ENCODE measurements at regions not wholly inside any gene's neighbourhood (a gene's known extent, or its start where the extent isn't known, plus 50 kb on each side); places are given as distances from the start of the nearest gene placed in this dataset.
"Not testable (repeated sequence)": the region's sequence is repeated elsewhere in the genome, so short reads cannot be mapped to it uniquely, and the experiment has no call there.

DNA sequence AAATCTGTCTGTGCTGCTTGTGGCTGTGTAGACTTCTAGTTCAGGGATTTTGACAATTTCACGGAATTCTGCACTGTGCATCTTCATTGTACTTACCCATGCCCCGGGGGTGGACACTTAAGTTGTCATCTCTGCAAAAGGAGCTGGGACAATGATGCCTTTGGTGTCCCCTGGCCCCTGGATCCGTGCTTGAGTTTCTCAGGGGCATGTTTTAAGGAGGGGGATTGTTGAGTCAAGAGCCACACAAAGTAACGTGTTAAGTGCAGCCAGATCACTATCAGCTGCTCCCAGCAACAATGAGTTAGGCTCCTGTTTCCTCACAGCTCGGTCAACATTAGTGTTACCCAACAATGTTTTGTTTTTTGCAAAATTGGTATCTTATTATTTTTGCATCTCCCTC is 305.0 kb upstream of the DIO3 start:
- DNase-seq (ENCODE audit: insufficient read length, low spot score) (no peak), FAIRE-seq (no peak)

DNA sequence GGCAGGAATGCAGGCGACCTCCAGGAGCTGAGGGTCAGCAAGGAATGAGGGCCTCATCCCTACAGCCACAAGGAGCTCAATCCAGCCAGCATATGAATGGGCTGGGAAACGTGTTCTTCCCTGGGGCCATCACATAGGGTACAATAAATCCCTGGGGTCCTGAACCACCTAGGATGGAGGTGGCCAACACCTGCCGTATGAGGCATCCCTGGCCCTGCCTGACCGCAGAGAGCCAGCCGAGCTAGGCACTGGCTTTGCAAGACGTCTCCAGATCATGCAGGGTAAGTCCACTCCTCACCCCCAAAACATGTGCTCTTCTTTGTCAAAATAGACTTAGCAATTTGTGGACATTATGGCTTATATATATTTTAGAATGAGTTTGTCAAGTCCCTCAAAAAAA is 303.7 kb upstream of the DIO3 start:
- TF ChIP-seq, protein P1, sequence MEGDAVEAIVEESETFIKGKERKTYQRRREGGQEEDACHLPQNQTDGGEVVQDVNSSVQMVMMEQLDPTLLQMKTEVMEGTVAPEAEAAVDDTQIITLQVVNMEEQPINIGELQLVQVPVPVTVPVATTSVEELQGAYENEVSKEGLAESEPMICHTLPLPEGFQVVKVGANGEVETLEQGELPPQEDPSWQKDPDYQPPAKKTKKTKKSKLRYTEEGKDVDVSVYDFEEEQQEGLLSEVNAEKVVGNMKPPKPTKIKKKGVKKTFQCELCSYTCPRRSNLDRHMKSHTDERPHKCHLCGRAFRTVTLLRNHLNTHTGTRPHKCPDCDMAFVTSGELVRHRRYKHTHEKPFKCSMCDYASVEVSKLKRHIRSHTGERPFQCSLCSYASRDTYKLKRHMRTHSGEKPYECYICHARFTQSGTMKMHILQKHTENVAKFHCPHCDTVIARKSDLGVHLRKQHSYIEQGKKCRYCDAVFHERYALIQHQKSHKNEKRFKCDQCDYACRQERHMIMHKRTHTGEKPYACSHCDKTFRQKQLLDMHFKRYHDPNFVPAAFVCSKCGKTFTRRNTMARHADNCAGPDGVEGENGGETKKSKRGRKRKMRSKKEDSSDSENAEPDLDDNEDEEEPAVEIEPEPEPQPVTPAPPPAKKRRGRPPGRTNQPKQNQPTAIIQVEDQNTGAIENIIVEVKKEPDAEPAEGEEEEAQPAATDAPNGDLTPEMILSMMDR (IDR thresholded peaks at IDR 0.05; ENCODE audit: insufficient read depth, missing control alignments) = no peak
- FAIRE-seq (no peak), DNase-seq (ENCODE audit: insufficient read length, low spot score) (no peak)

More for the DNA sequence above, 305.0 kb upstream of the DIO3 start:
- TF ChIP-seq, protein P1 (IDR thresholded peaks at IDR 0.05; ENCODE audit: insufficient read depth, missing control alignments) = no peak

DNA sequence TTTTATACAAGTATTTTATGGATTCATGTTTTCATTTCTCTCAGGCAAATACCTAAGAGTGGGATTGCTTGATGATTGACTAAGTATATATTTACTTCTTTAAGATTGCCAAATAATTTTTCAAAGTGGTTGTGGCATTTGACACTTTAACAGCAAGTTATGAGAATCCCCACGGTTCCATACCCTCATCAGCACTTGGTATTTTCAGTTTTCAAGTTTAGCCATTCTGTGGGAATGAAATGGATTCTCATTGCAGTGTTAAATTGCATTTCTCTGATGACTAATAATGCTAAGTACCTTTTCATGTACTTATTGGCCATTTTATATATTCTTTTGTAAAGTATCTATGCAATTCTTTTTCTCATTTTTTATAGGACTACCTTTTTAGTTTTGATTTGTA is 301.5 kb upstream of the DIO3 start:
- TF ChIP-seq, protein P1 (IDR thresholded peaks at IDR 0.05; ENCODE audit: insufficient read depth, missing control alignments) = no peak
- DNase-seq (ENCODE audit: insufficient read length, low spot score) = no peak
- FAIRE-seq = no peak

DNA sequence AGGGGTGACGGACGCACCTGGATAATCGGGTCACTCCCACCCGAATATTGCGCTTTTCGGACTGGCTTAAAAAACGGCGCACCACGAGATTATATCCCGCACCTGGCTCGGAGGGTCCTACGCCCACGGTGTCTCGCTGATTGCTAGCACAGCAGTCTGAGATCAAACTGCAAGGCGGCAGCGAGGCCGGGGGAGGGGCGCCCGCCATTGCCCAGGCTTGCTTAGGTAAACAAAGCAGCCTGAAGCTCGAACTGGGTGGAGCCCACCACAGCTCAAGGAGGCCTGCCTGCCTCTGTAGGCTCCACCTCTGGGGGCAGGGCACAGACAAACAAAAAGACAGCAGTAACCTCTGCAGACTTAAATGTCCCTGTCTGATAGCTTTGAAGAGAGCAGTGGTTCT is 294.9 kb upstream of the DIO3 start:
- DNase-seq (ENCODE audit: insufficient read length, low spot score); FAIRE-seq: not testable (repeated sequence)

DNA sequence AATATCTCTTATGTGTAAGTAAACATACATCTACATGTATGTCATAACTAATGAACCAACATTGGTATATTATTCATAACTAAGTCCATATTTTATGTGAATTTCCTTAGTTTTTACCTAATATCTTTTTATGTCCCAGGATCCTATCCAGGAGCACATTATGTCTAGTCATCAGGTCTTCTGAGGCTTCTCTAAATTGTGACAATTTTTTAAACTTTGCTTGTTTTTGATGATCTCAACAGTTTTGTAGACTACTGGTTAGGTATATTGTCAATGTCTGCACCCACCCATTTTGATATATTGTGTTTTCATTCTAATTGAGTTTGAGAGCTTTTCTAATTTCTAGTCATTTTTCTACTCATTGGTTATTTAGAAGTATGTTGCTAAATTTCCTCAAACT is 288.2 kb upstream of the DIO3 start:
- TF ChIP-seq, protein P1 (IDR thresholded peaks at IDR 0.05; ENCODE audit: insufficient read depth, missing control alignments) = no peak
- FAIRE-seq (no peak), DNase-seq (ENCODE audit: insufficient read length, low spot score) (no peak)

DNA sequence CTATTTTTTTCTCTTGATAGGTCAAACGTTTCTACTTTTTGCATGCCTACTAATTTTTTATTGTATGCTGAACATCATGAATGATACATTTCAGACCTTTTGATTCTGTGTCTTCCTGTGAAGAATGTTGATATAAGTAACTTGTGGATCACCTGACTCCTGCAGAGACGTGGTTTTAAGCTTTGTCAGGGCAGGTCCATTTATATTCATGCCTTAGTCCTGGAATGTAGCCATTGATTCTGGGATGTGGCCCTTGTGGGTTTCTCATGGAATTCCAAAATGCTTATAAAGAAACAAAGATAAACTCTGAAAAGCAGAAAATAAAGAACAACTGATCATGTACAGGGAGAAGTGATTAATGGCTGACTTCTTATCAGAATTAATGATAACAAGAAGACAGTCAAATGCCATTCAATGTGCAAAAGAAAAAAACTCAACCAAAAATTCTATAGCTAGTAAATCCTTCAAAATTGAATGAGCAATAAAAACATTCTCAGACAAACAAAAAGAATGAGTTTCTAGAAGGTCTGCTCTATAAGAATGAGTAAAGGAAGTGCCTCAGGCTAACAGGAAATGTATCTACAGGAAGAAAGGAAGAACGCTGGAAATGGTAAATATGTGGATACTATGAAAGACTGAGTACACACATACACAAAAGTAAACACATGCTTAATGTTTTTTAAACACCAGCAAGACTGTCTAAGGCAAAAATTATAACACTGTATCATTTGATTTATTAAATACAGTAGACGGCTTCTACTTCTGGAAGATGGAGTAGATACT is 284.8 kb upstream of the DIO3 start:
- TF ChIP-seq, protein P1 (IDR thresholded peaks at IDR 0.05; ENCODE audit: insufficient read depth, missing control alignments) = no peak
- DNase-seq (ENCODE audit: insufficient read length, low spot score) = no peak

DNA sequence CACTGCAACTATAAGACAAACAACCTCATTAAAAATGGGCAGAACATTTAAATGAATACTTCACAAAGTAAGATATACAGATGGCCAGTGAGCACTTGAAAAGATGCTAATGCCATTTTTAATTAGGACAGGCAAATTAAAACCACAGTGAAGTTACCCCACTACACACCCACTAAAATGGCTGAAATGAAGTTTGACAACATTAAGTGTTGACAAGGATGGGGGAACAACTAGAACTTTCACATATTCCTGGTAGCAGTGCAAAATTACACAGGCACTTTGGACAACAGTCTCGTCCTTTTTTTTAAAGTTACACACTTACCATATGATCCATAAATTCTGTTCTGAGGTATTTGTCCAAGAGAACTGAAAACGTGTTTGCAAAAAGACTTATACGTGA is 278.9 kb upstream of the DIO3 start:
- TF ChIP-seq, protein P1 (IDR thresholded peaks at IDR 0.05; ENCODE audit: insufficient read depth, missing control alignments) = no peak
- DNase-seq (ENCODE audit: insufficient read length, low spot score) (no peak), FAIRE-seq (no peak)

More for the DNA sequence above, 284.8 kb upstream of the DIO3 start:
- no peak for FAIRE-seq
